ENCODE measurements at regions not wholly inside any gene's neighbourhood (a gene's known extent, or its start where the extent isn't known, plus 50 kb on each side); places are given as distances from the start of the nearest gene placed in this dataset.

GRCh38 chr1:218965821-218966220 lies 207.9 kb upstream of the LYPLAL1 start:
- no peak overlapping the region for H3K9ac ChIP-seq (ENCODE audit: low read depth in 1 of 3, low read length in 3 of 3)
- no peaks in the 10 kb centered on the region for H3K36me3 ChIP-seq (ENCODE audit: control insufficient read depth in 3 of 3, insufficient read depth in 3 of 3, low read length in 3 of 3)
- no peaks in the 10 kb centered on the region for H3K27me3 ChIP-seq (ENCODE audit: control insufficient read depth in 3 of 3, insufficient read depth in 3 of 3, low read length in 3 of 3)
- no peak overlapping the region for H3K27ac ChIP-seq (ENCODE audit: low read depth, low read length)
- H3K4me1 ChIP-seq (ENCODE audit: control insufficient read depth in 3 of 3, insufficient read depth in 3 of 3, low read length in 3 of 3), result no peaks in the 10 kb centered on the region
- H3K9me3 ChIP-seq (ENCODE audit: control insufficient read depth in 3 of 3, low read length in 3 of 3), result no peaks in the 10 kb centered on the region
- H3K4me3 ChIP-seq (ENCODE audit: low read length in 3 of 3), result no peak overlapping the region

- Histone ChIP-seq H3K27ac (ENCODE audit: low read depth, low read length) (no peak overlapping the region), H3K36me3 (ENCODE audit: control insufficient read depth in 3 of 3, insufficient read depth in 3 of 3, low read length in 3 of 3) (no peaks in the 10 kb centered on the region), H3K27me3 (ENCODE audit: control insufficient read depth in 3 of 3, insufficient read depth in 3 of 3, low read length in 3 of 3) (no peaks in the 10 kb centered on the region), H3K9ac (ENCODE audit: low read depth in 1 of 3, low read length in 3 of 3) (no peak overlapping the region), H3K9me3 (ENCODE audit: control insufficient read depth in 3 of 3, low read length in 3 of 3) (no peaks in the 10 kb centered on the region), H3K4me1 (ENCODE audit: control insufficient read depth in 3 of 3, insufficient read depth in 3 of 3, low read length in 3 of 3) (no peaks in the 10 kb centered on the region), H3K4me3 (ENCODE audit: low read length in 3 of 3) (no peak overlapping the region)
These were observed 206.4 kb upstream of the LYPLAL1 start for GRCh38 chr1:218967254-218967653.

GRCh38 chr1:218967836-218968235 lies 205.8 kb upstream of the LYPLAL1 start:
- no peak overlapping the region for H3K4me3 ChIP-seq (ENCODE audit: low read length in 3 of 3)
- no peaks in the 10 kb centered on the region for H3K36me3 ChIP-seq (ENCODE audit: control insufficient read depth in 3 of 3, insufficient read depth in 3 of 3, low read length in 3 of 3)
- H3K4me1 ChIP-seq (ENCODE audit: control insufficient read depth in 3 of 3, insufficient read depth in 3 of 3, low read length in 3 of 3), result no peaks in the 10 kb centered on the region
- H3K27me3 ChIP-seq (ENCODE audit: control insufficient read depth in 3 of 3, insufficient read depth in 3 of 3, low read length in 3 of 3), result no peaks in the 10 kb centered on the region
- H3K9ac ChIP-seq (ENCODE audit: low read depth in 1 of 3, low read length in 3 of 3), result no peak overlapping the region
- no peak overlapping the region for H3K27ac ChIP-seq (ENCODE audit: low read depth, low read length)
- no peaks in the 10 kb centered on the region for H3K9me3 ChIP-seq (ENCODE audit: control insufficient read depth in 3 of 3, low read length in 3 of 3)

- no peak overlapping the region for H3K4me3 ChIP-seq (ENCODE audit: low read length in 3 of 3)
- H3K27ac ChIP-seq (ENCODE audit: low read depth, low read length), result no peak overlapping the region
- H3K9me3 ChIP-seq (ENCODE audit: control insufficient read depth in 3 of 3, low read length in 3 of 3), result no peaks in the 10 kb centered on the region
- no peaks in the 10 kb centered on the region for H3K36me3 ChIP-seq (ENCODE audit: control insufficient read depth in 3 of 3, insufficient read depth in 3 of 3, low read length in 3 of 3)
- no peaks in the 10 kb centered on the region for H3K4me1 ChIP-seq (ENCODE audit: control insufficient read depth in 3 of 3, insufficient read depth in 3 of 3, low read length in 3 of 3)
- H3K27me3 ChIP-seq (ENCODE audit: control insufficient read depth in 3 of 3, insufficient read depth in 3 of 3, low read length in 3 of 3), result no peaks in the 10 kb centered on the region
- H3K9ac ChIP-seq (ENCODE audit: low read depth in 1 of 3, low read length in 3 of 3), result no peak overlapping the region
These were observed 204.7 kb upstream of the LYPLAL1 start for GRCh38 chr1:218969006-218969405.

- no peaks in the 10 kb centered on the region for H3K4me1 ChIP-seq (ENCODE audit: control insufficient read depth in 3 of 3, insufficient read depth in 3 of 3, low read length in 3 of 3)
- H3K27ac ChIP-seq (ENCODE audit: low read depth, low read length), result no peak overlapping the region
- H3K27me3 ChIP-seq (ENCODE audit: control insufficient read depth in 3 of 3, insufficient read depth in 3 of 3, low read length in 3 of 3), result no peaks in the 10 kb centered on the region
- H3K9ac ChIP-seq (ENCODE audit: low read depth in 1 of 3, low read length in 3 of 3), result no peak overlapping the region
- no peaks in the 10 kb centered on the region for H3K36me3 ChIP-seq (ENCODE audit: control insufficient read depth in 3 of 3, insufficient read depth in 3 of 3, low read length in 3 of 3)
- H3K4me3 ChIP-seq (ENCODE audit: low read length in 3 of 3), result no peak overlapping the region
- H3K9me3 ChIP-seq (ENCODE audit: control insufficient read depth in 3 of 3, low read length in 3 of 3), result no peaks in the 10 kb centered on the region
These were observed 203.2 kb upstream of the LYPLAL1 start for GRCh38 chr1:218970397-218970990.

GRCh38 chr1:218971156-218971555 lies 202.5 kb upstream of the LYPLAL1 start:
- H3K27ac ChIP-seq (ENCODE audit: low read depth, low read length), result no peak overlapping the region
- H3K4me1 ChIP-seq (ENCODE audit: control insufficient read depth in 3 of 3, insufficient read depth in 3 of 3, low read length in 3 of 3), result no peaks in the 10 kb centered on the region
- H3K9ac ChIP-seq (ENCODE audit: low read depth in 1 of 3, low read length in 3 of 3), result no peak overlapping the region

GRCh38 chr1:218980881-218981280 lies 192.8 kb upstream of the LYPLAL1 start:
- no peak overlapping the region for H3K27ac ChIP-seq (ENCODE audit: low read depth, low read length)
- no peaks in the 10 kb centered on the region for H3K36me3 ChIP-seq (ENCODE audit: control insufficient read depth in 3 of 3, insufficient read depth in 3 of 3, low read length in 3 of 3)
- no peaks in the 10 kb centered on the region for H3K4me1 ChIP-seq (ENCODE audit: control insufficient read depth in 3 of 3, insufficient read depth in 3 of 3, low read length in 3 of 3)
- no peaks in the 10 kb centered on the region for H3K9me3 ChIP-seq (ENCODE audit: control insufficient read depth in 3 of 3, low read length in 3 of 3)
- H3K4me3 ChIP-seq (ENCODE audit: low read length in 3 of 3), result no peak overlapping the region
- peaks cover 0 to 3% (median 0%) of the 10 kb centered on the region in 3 donors for H3K27me3 ChIP-seq (ENCODE audit: control insufficient read depth in 3 of 3, insufficient read depth in 3 of 3, low read length in 3 of 3)
- H3K9ac ChIP-seq (ENCODE audit: low read depth in 1 of 3, low read length in 3 of 3), result no peak overlapping the region

More at GRCh38 chr1:218971156-218971555, 202.5 kb upstream of the LYPLAL1 start:
- Histone ChIP-seq H3K4me3 (ENCODE audit: low read length in 3 of 3) (no peak overlapping the region), H3K9me3 (ENCODE audit: control insufficient read depth in 3 of 3, low read length in 3 of 3) (no peaks in the 10 kb centered on the region), H3K36me3 (ENCODE audit: control insufficient read depth in 3 of 3, insufficient read depth in 3 of 3, low read length in 3 of 3) (no peaks in the 10 kb centered on the region), H3K27me3 (ENCODE audit: control insufficient read depth in 3 of 3, insufficient read depth in 3 of 3, low read length in 3 of 3) (no peaks in the 10 kb centered on the region)

- no peaks in the 10 kb centered on the region for H3K9me3 ChIP-seq (ENCODE audit: control insufficient read depth in 3 of 3, low read length in 3 of 3)
- peaks cover 0 to 3% (median 0%) of the 10 kb centered on the region in 3 donors for H3K27me3 ChIP-seq (ENCODE audit: control insufficient read depth in 3 of 3, insufficient read depth in 3 of 3, low read length in 3 of 3)
- no peak overlapping the region for H3K4me3 ChIP-seq (ENCODE audit: low read length in 3 of 3)
- H3K4me1 ChIP-seq (ENCODE audit: control insufficient read depth in 3 of 3, insufficient read depth in 3 of 3, low read length in 3 of 3), result no peaks in the 10 kb centered on the region
- H3K27ac ChIP-seq (ENCODE audit: low read depth, low read length), result no peak overlapping the region
- H3K36me3 ChIP-seq (ENCODE audit: control insufficient read depth in 3 of 3, insufficient read depth in 3 of 3, low read length in 3 of 3), result no peaks in the 10 kb centered on the region
- no peak overlapping the region for H3K9ac ChIP-seq (ENCODE audit: low read depth in 1 of 3, low read length in 3 of 3)
These were observed 191.2 kb upstream of the LYPLAL1 start for GRCh38 chr1:218982482-218982881.

- no peaks in the 10 kb centered on the region for H3K4me1 ChIP-seq (ENCODE audit: control insufficient read depth in 3 of 3, insufficient read depth in 3 of 3, low read length in 3 of 3)
- H3K9ac ChIP-seq (ENCODE audit: low read depth in 1 of 3, low read length in 3 of 3), result no peak overlapping the region
- no peak overlapping the region for H3K4me3 ChIP-seq (ENCODE audit: low read length in 3 of 3)
- no peak overlapping the region for H3K27ac ChIP-seq (ENCODE audit: low read depth, low read length)
- H3K36me3 ChIP-seq (ENCODE audit: control insufficient read depth in 3 of 3, insufficient read depth in 3 of 3, low read length in 3 of 3), result no peaks in the 10 kb centered on the region
- peaks cover 0 to 3% (median 0%) of the 10 kb centered on the region in 3 donors for H3K27me3 ChIP-seq (ENCODE audit: control insufficient read depth in 3 of 3, insufficient read depth in 3 of 3, low read length in 3 of 3)
- no peaks in the 10 kb centered on the region for H3K9me3 ChIP-seq (ENCODE audit: control insufficient read depth in 3 of 3, low read length in 3 of 3)
These were observed 190.2 kb upstream of the LYPLAL1 start for GRCh38 chr1:218983433-218983832.

- no peak overlapping the region for H3K9ac ChIP-seq (ENCODE audit: low read depth in 1 of 3, low read length in 3 of 3)
- H3K4me1 ChIP-seq (ENCODE audit: control insufficient read depth in 3 of 3, insufficient read depth in 3 of 3, low read length in 3 of 3), result no peaks in the 10 kb centered on the region
- no peak overlapping the region for H3K27ac ChIP-seq (ENCODE audit: low read depth, low read length)
- no peak overlapping the region for H3K4me3 ChIP-seq (ENCODE audit: low read length in 3 of 3)
- no peaks in the 10 kb centered on the region for H3K9me3 ChIP-seq (ENCODE audit: control insufficient read depth in 3 of 3, low read length in 3 of 3)
- H3K27me3 ChIP-seq (ENCODE audit: control insufficient read depth in 3 of 3, insufficient read depth in 3 of 3, low read length in 3 of 3), result peaks cover 0 to 3% (median 0%) of the 10 kb centered on the region in 3 donors
- no peaks in the 10 kb centered on the region for H3K36me3 ChIP-seq (ENCODE audit: control insufficient read depth in 3 of 3, insufficient read depth in 3 of 3, low read length in 3 of 3)
These were observed 189.8 kb upstream of the LYPLAL1 start for GRCh38 chr1:218983848-218984247.

Data from skeletal muscle tissue (tissue), 3 donors.